ENCODE measurements at regions not wholly inside any gene's neighbourhood (a gene's known extent, or its start where the extent isn't known, plus 50 kb on each side); places are given as distances from the start of the nearest gene placed in this dataset.

GRCh38 chr4:181525634-181526033 lies 717.6 kb upstream of the TENM3 start:
- Histone ChIP-seq H4K20me1 (ENCODE audit: insufficient read depth) (no peaks in the 10 kb centered on the region), H2AFZ (ENCODE audit: low read depth) (no peak overlapping the region), H3K4me2 (no peak overlapping the region), H3K79me2 (ENCODE audit: insufficient read depth, low read depth) (no peaks in the 10 kb centered on the region), H3K36me3 (ENCODE audit: insufficient read depth) (no peaks in the 10 kb centered on the region), H3K4me3 (IDR thresholded peaks at IDR 0.05; ENCODE audit: insufficient read depth, low read depth, low read length) (no peak overlapping the region), H3K27me3 (ENCODE audit: insufficient read depth, low read depth) (no peaks in the 10 kb centered on the region), H3K27ac (no peak overlapping the region), H3K4me1 (ENCODE audit: low read depth, poor library complexity, severe bottlenecking) (no peaks in the 10 kb centered on the region), H3K9ac (no peak overlapping the region)
- no peak for TF ChIP-seq CTCF (conservative IDR thresholded peaks at IDR 0.05; ENCODE audit: low read depth, low read length)

GRCh38 chr4:181528570-181529184 lies 714.5 kb upstream of the TENM3 start:
- H3K9ac ChIP-seq, result no peak overlapping the region
- no peaks in the 10 kb centered on the region for H3K27me3 ChIP-seq (ENCODE audit: insufficient read depth, low read depth)
- H3K4me1 ChIP-seq (ENCODE audit: low read depth, poor library complexity, severe bottlenecking), result no peaks in the 10 kb centered on the region
- H3K79me2 ChIP-seq (ENCODE audit: insufficient read depth, low read depth), result no peaks in the 10 kb centered on the region
- H3K4me2 ChIP-seq, result no peak overlapping the region
- H4K20me1 ChIP-seq (ENCODE audit: insufficient read depth), result no peaks in the 10 kb centered on the region
- no peaks in the 10 kb centered on the region for H3K36me3 ChIP-seq (ENCODE audit: insufficient read depth)
- no peak overlapping the region for H3K27ac ChIP-seq
- peak; percentile 98 for TF ChIP-seq CTCF (conservative IDR thresholded peaks at IDR 0.05; ENCODE audit: low read depth, low read length)
- H3K4me3 ChIP-seq (IDR thresholded peaks at IDR 0.05; ENCODE audit: insufficient read depth, low read depth, low read length), result no peak overlapping the region
- H2AFZ ChIP-seq (ENCODE audit: low read depth), result no peak overlapping the region

GRCh38 chr4:181529537-181529936 lies 713.7 kb upstream of the TENM3 start:
- H3K4me2 ChIP-seq, result no peak overlapping the region
- H3K9ac ChIP-seq, result no peak overlapping the region
- no peak overlapping the region for H3K27ac ChIP-seq
- no peaks in the 10 kb centered on the region for H3K4me1 ChIP-seq (ENCODE audit: low read depth, poor library complexity, severe bottlenecking)
- H4K20me1 ChIP-seq (ENCODE audit: insufficient read depth), result no peaks in the 10 kb centered on the region
- H3K27me3 ChIP-seq (ENCODE audit: insufficient read depth, low read depth), result no peaks in the 10 kb centered on the region
- no peak for TF ChIP-seq CTCF (conservative IDR thresholded peaks at IDR 0.05; ENCODE audit: low read depth, low read length)
- no peak overlapping the region for H2AFZ ChIP-seq (ENCODE audit: low read depth)
- H3K4me3 ChIP-seq (IDR thresholded peaks at IDR 0.05; ENCODE audit: insufficient read depth, low read depth, low read length), result no peak overlapping the region
- H3K36me3 ChIP-seq (ENCODE audit: insufficient read depth), result no peaks in the 10 kb centered on the region
- no peaks in the 10 kb centered on the region for H3K79me2 ChIP-seq (ENCODE audit: insufficient read depth, low read depth)

- no peak overlapping the region for H3K27ac ChIP-seq
- H3K9ac ChIP-seq, result no peak overlapping the region
- H3K4me1 ChIP-seq (ENCODE audit: low read depth, poor library complexity, severe bottlenecking), result no peaks in the 10 kb centered on the region
- H3K4me2 ChIP-seq, result no peak overlapping the region
- H4K20me1 ChIP-seq (ENCODE audit: insufficient read depth), result no peaks in the 10 kb centered on the region
- no peaks in the 10 kb centered on the region for H3K79me2 ChIP-seq (ENCODE audit: insufficient read depth, low read depth)
- no peak overlapping the region for H3K4me3 ChIP-seq (IDR thresholded peaks at IDR 0.05; ENCODE audit: insufficient read depth, low read depth, low read length)
- no peak overlapping the region for H2AFZ ChIP-seq (ENCODE audit: low read depth)
- no peaks in the 10 kb centered on the region; the same call in 1 of the 2 replicates for H3K36me3 ChIP-seq (ENCODE audit: insufficient read depth)
- H3K27me3 ChIP-seq (ENCODE audit: insufficient read depth, low read depth), result no peaks in the 10 kb centered on the region
- TF ChIP-seq CTCF (conservative IDR thresholded peaks at IDR 0.05; ENCODE audit: low read depth, low read length), result no peak
Measured at GRCh38 chr4:181536196-181536746, 706.9 kb upstream of the TENM3 start.

Data from KMS-11 (cell line).